Left lung (tissue), 4 donors: ENCODE measurements at regions not wholly inside any gene's neighbourhood (a gene's known extent, or its start where the extent isn't known, plus 50 kb on each side); places are given as distances from the start of the nearest gene placed in this dataset.
A peak's percentile ranks its signal among the peaks of the same experiment; 100 is the strongest.
"Not testable (repeated sequence)": the region's sequence is repeated elsewhere in the genome, so short reads cannot be mapped to it uniquely, and the experiment has no call there.

ENCODE experiments used
- ATAC-seq: fragments of 200-7000 bp; cut with Tn5 transposase; one replicate; pipeline ENCODE4 v1.9.1; 2020; ENCODE audit warnings: moderate library complexity
- DNase-seq, 4 donors: peaks; one replicate each; pipeline ENCODE4 v3.0.0-alpha.2; 2013 to 2020
- H3K27ac ChIP-seq, 2 donors: fragments of 200-600 bp; sonication (generic) in 1 of 2; one replicate each; pipeline versions ENCODE4 v1.5.0 to v1.8.0; 2020 to 2021
- H3K27me3 ChIP-seq, 2 donors: fragments of 200-600 bp; sonication (generic) in 1 of 2; one replicate each; pipeline versions ENCODE4 v1.5.0 to v1.8.0; 2020 to 2021
- H3K36me3 ChIP-seq, 2 donors: fragments of 200-600 bp; sonication (generic) in 1 of 2; one replicate each; pipeline versions ENCODE4 v1.5.0 to v1.8.0; 2020 to 2021
- H3K4me1 ChIP-seq, 2 donors: fragments of 200-600 bp; one replicate each; pipeline ENCODE4 v1.8.0; 2021
- H3K4me3 ChIP-seq, 2 donors: fragments of 200-600 bp; sonication (generic) in 1 of 2; one replicate each; pipeline versions ENCODE4 v1.5.0 to v1.8.0; 2020 to 2021; ENCODE audit warnings: mild to moderate bottlenecking in 1 of 2
- H3K9me3 ChIP-seq, 2 donors: fragments of 200-600 bp; sonication (generic) in 1 of 2; one replicate each; pipeline versions ENCODE4 v1.5.0 to v1.8.0; 2020 to 2021
- intact Hi-C, 2 donors: fragments of 100-400 bp; cut with DNase I; formaldehyde crosslinking; loops; one replicate each; pipeline versions ENCODE4 v1.11.2 to v1.14.2; 2022
- TF ChIP-seq, protein P1 (sequence below), 2 donors: fragments of 200-600 bp; sonication (generic) in 1 of 2; IDR thresholded peaks; one replicate each; pipeline versions ENCODE4 v1.5.0 to v1.8.0; 2021; ENCODE audit warnings: antibody characterized with exemption in 2 of 2
- donor health status: DM: no; HTN: yes; CAD: no.
- donor health status: DM: no; HTN: no; CAD: no.

DNA sequence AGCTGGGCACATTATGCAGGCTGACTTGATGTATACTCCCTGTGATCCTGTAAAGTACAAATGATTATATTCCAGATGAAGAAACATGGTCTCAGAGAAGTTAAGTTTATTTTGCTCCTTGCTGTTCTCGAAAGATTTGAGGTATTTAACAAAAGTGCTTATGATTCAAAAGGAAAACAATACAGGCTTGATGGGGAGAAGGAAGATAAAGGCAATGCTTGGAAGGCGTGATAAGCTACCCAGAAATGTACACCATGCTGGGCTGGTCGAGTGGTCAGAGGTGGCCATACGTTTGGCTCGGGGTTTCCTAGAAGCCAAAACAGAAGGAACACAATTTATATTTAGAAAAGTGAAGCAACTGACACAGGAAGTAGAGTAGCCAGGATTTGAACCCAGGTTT is 201.0 kb downstream of the KTN1 start:
- Histone ChIP-seq H3K36me3 (no peaks in the 10 kb centered on the region), H3K4me1 (peaks cover 0 to 3% of the 10 kb centered on the region in 2 donors), H3K4me3 (no peak overlapping the region), H3K9me3 (no peaks in the 10 kb centered on the region), H3K27me3 (no peaks in the 10 kb centered on the region), H3K27ac (no peak overlapping the region)
- DNase-seq: no peak
- intact Hi-C loops: no loop called here
- peak; percentile 24 for ATAC-seq
- TF ChIP-seq, protein P1, sequence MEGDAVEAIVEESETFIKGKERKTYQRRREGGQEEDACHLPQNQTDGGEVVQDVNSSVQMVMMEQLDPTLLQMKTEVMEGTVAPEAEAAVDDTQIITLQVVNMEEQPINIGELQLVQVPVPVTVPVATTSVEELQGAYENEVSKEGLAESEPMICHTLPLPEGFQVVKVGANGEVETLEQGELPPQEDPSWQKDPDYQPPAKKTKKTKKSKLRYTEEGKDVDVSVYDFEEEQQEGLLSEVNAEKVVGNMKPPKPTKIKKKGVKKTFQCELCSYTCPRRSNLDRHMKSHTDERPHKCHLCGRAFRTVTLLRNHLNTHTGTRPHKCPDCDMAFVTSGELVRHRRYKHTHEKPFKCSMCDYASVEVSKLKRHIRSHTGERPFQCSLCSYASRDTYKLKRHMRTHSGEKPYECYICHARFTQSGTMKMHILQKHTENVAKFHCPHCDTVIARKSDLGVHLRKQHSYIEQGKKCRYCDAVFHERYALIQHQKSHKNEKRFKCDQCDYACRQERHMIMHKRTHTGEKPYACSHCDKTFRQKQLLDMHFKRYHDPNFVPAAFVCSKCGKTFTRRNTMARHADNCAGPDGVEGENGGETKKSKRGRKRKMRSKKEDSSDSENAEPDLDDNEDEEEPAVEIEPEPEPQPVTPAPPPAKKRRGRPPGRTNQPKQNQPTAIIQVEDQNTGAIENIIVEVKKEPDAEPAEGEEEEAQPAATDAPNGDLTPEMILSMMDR (IDR thresholded peaks at IDR 0.05): no peak

DNA sequence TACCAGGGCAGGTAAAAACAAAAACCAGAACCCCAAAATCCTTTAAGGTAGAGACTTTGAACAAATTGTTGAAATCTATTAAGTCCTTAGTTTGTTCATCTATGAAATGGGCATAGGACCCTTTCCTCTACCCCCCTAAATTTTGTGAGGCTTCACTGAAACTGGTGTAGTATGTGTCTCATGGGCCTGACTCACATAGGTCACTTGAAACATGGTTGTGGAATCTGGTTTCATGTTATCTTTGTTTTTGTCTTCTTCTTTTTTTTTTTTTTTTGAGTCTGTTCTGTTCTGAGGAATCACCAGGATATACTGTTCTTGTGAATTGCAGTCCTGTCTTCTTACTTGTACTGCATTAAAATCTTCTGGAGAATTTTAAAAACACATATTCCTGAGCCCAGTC is 202.2 kb downstream of the KTN1 start:
- no peak for ATAC-seq
- Histone ChIP-seq H3K4me3 (no peak overlapping the region), H3K27ac (no peak overlapping the region), H3K4me1 (peaks cover 0 to 3% of the 10 kb centered on the region in 2 donors), H3K36me3 (no peaks in the 10 kb centered on the region), H3K27me3 (no peaks in the 10 kb centered on the region), H3K9me3 (no peaks in the 10 kb centered on the region)
- intact Hi-C loops: no loop called here
- TF ChIP-seq, protein P1 (IDR thresholded peaks at IDR 0.05): no peak
- DNase-seq: no peak

DNA sequence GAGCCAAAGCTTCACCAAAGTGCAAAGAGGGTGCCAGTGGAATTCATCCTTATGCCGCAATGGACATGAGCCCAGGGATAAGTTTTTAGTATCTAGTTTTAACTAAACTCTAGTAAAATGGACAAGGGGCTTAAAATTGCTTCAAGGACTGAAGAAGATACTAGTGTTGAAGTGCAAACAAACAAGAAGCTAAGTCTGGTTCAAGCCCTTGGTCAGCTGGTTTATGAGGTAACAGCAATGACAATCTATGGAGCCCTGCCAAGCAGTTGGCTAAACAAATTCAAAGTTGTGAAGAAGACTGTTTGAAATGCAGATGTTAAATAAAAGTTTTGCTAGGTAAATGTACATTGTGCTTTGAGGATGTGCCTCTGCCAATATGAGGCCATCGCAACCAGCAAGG is 209.4 kb downstream of the KTN1 start:
- no peaks in the 10 kb centered on the region for H3K27me3 ChIP-seq
- DNase-seq (no peak), ATAC-seq (no peak)
- TF ChIP-seq, protein P1 (IDR thresholded peaks at IDR 0.05): no peak
- no peak overlapping the region for H3K27ac ChIP-seq
- no peaks in the 10 kb centered on the region for H3K36me3 ChIP-seq
- intact Hi-C loops: no loop called here
- no peak overlapping the region for H3K4me3 ChIP-seq
- H3K4me1 ChIP-seq: peaks cover 0 to 10% of the 10 kb centered on the region in 2 donors
- H3K9me3 ChIP-seq: no peaks in the 10 kb centered on the region

DNA sequence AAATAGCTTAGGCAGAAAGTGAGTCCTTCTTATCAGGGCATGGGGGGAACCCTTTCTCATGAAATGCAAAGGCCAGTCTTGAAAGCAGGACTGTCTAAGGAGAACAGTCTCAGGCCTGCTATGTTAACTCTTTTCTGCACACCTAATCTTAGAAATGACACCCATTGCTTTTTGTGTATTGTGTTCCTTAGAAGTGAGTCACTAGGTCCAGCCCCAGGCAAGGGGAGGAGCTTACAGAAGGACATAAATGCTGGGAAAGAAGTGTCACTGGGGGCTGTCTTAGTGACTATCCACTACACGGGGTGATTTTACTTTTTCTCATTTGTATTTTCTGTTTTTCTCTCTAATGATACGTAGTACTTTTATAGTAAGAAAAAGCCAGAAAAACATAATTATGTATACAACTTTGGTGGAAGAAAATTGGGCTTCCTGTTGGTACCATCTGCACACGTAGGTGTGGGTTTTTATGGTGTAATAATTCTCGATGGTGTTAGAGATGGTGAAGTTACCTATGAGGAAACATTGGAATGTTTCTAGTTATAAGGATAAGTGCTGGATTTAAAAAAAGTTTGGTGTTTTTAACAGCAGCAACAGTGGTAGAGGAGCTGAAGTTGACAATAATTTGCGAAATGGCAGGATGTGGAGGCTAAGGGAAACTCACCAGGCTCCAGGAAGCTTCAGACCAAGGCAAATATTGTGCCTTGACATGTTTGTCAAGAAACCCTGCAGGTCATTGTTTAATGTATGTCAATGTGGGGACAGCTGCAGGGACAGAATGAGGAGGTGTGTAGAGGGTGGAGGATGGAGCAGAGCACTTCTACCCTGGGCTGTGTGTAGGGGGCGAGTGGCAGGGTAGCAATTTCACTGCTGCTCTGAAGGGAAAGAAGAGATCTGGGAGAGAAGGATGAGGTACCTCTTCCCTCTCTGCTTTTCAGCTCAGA is 214.9 kb downstream of the KTN1 start:
- Histone ChIP-seq H3K4me1 (peaks cover 0 to 10% of the 10 kb centered on the region in 2 donors), H3K9me3 (no peaks in the 10 kb centered on the region), H3K27ac (no peak overlapping the region), H3K27me3 (no peaks in the 10 kb centered on the region), H3K4me3 (no peak overlapping the region), H3K36me3 (no peaks in the 10 kb centered on the region)
- TF ChIP-seq, protein P1 (IDR thresholded peaks at IDR 0.05): no peak
- peak; percentile 36 for ATAC-seq
- no peak for DNase-seq
- intact Hi-C loops: no loop called here

DNA sequence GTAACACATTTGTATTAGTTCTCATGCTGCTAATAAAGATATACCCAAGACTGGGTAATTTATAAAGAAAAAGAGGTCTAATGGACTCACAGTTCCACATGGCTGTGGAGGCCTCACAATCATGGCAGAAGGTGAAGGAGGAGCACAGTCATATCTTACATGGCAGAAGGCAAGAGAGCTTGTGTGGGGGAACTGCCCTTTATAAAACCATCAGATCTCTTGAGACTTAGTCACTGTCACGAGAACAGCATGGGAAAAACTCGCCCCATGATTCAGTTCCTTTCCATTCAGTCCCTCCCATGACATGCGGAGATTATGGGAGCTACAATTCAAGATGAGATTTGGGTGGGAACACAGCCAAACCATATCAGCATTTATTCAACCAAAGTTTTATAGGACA is 216.5 kb downstream of the KTN1 start:
- intact Hi-C loops, H3K36me3 ChIP-seq, ATAC-seq: not testable (repeated sequence)

More for the DNA sequence above, 216.5 kb downstream of the KTN1 start:
- not testable (repeated sequence) for H3K27me3 ChIP-seq, H3K4me3 ChIP-seq, H3K4me1 ChIP-seq, H3K9me3 ChIP-seq, DNase-seq, H3K27ac ChIP-seq
